GM12872 (cell line): ENCODE measurements at regions not wholly inside any gene's neighbourhood (a gene's known extent, or its start where the extent isn't known, plus 50 kb on each side); places are given as distances from the start of the nearest gene placed in this dataset.

ENCODE experiments used
- CTCF ChIP-seq: IDR thresholded peaks from 3 replicates; pipeline ENCODE4 v1.5.1; 2011; ENCODE audit warnings: low read depth, mild to moderate bottlenecking, low read length, moderate library complexity; ENCODE audit not compliant: insufficient read depth

- TF ChIP-seq CTCF, result no peak
These were observed 63.7 kb downstream of the MARCHF4 start for GRCh38 chr2:216308576-216308975.

GRCh38 chr2:216307496-216307895, 64.8 kb downstream of the MARCHF4 start:
- TF ChIP-seq CTCF, result no peak

- no peak for TF ChIP-seq CTCF
These were observed 65.4 kb downstream of the MARCHF4 start for GRCh38 chr2:216306868-216307267.

- no peak for TF ChIP-seq CTCF
These were observed 66.7 kb downstream of the MARCHF4 start for GRCh38 chr2:216305574-216305973.

GRCh38 chr2:216302981-216303676, 69.2 kb downstream of the MARCHF4 start:
- no peak for TF ChIP-seq CTCF

- TF ChIP-seq CTCF, result no peak
These were observed 71.4 kb downstream of the MARCHF4 start for GRCh38 chr2:216300906-216301305.

- TF ChIP-seq CTCF, result no peak
These were observed 72.7 kb downstream of the MARCHF4 start for GRCh38 chr2:216299588-216299987.
